ENCODE measurements at regions not wholly inside any gene's neighbourhood (a gene's known extent, or its start where the extent isn't known, plus 50 kb on each side); places are given as distances from the start of the nearest gene placed in this dataset.
"Not testable (repeated sequence)": the region's sequence is repeated elsewhere in the genome, so short reads cannot be mapped to it uniquely, and the experiment has no call there.

DNA sequence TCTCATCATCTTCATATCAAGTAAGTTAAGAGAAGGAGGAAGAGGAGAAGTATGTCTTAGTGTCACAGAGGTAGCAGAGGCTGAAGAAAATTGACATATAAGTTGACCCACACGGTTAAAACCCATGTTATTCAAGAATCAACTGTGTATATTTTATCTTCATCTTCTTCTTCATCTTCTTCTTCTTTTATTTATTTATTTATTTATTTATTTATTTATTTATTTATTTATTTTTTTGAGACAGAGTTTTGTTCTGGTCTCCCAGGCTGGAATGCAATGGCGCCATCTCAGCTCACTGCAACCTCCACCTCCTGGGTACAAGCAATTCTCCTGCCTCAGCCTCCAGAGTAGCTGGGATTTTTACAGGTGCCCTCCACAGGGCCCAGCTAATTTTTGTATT lies 1242.3 kb upstream of the RAG2 start:
- H3K27ac ChIP-seq (ENCODE audit: low read depth, low read length); H3K9ac ChIP-seq (ENCODE audit: low read length): not testable (repeated sequence)

DNA sequence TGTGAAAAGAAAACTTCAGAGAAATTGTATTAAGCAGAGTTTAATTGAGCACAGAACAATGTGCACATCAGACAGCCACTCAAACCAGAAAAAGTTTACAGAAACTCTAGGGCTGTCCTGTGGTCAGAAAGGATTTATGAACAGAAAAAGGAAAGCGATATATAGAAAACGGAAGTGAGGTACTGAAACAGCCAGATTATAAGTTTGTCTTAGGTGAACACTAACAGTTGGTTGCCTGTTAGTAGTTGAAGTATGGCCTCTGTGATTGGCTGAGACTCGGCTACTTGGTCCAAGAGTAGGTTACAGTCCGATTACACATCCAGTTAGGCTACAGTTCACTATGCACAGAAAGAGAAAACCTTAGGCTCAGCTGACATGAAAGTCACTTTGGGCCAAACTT lies 1232.5 kb upstream of the RAG2 start:
- Histone ChIP-seq H3K4me1 (ENCODE audit: control insufficient read depth, insufficient read depth, low read length) (no peaks in the 10 kb centered on the region), H3K36me3 (ENCODE audit: control insufficient read depth, insufficient read depth, low read length) (no peaks in the 10 kb centered on the region), H3K27ac (ENCODE audit: low read depth, low read length) (no peak overlapping the region), H3K9ac (ENCODE audit: low read length) (no peak overlapping the region), H3K27me3 (ENCODE audit: control insufficient read depth, insufficient read depth, low read length) (no peaks in the 10 kb centered on the region), H3K4me3 (ENCODE audit: low read length) (no peak overlapping the region)

More for the DNA sequence above, 1242.3 kb upstream of the RAG2 start:
- not testable (repeated sequence) for H3K27me3 ChIP-seq (ENCODE audit: control insufficient read depth, insufficient read depth, low read length); H3K4me1 ChIP-seq (ENCODE audit: control insufficient read depth, insufficient read depth, low read length); H3K4me3 ChIP-seq (ENCODE audit: low read length); H3K36me3 ChIP-seq (ENCODE audit: control insufficient read depth, insufficient read depth, low read length)

DNA sequence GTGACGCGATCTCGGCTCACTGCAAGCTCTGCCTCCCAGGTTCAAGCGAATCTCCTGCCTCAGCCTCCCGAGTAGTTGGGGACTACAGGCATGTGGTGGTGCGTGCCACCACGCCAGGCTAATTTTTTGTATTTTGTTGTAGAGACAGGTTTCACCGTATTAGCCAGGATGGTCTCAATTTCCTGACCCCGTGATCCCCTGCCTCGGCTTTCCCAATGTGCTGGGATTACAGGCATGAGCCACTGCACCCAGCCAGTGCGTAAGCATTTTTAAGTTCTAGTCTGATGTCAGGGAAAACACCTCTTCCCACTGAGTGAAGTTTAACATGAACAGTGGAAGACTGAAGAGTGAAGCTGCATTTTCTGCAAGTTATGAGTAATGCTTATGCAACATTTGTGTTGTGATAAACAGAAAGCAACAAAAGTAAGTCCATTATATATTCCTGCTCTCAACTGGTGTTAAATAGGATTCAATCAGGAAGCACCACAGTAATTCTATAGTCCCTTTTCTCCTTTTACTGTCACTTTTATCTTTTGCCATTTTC lies 1219.8 kb upstream of the RAG2 start:
- Histone ChIP-seq H3K9ac (ENCODE audit: low read length) (no peak overlapping the region), H3K36me3 (ENCODE audit: control insufficient read depth, insufficient read depth, low read length) (no peaks in the 10 kb centered on the region), H3K27ac (ENCODE audit: low read depth, low read length) (no peak overlapping the region), H3K27me3 (ENCODE audit: control insufficient read depth, insufficient read depth, low read length) (no peaks in the 10 kb centered on the region), H3K4me1 (ENCODE audit: control insufficient read depth, insufficient read depth, low read length) (no peaks in the 10 kb centered on the region), H3K4me3 (ENCODE audit: low read length) (no peak overlapping the region)

DNA sequence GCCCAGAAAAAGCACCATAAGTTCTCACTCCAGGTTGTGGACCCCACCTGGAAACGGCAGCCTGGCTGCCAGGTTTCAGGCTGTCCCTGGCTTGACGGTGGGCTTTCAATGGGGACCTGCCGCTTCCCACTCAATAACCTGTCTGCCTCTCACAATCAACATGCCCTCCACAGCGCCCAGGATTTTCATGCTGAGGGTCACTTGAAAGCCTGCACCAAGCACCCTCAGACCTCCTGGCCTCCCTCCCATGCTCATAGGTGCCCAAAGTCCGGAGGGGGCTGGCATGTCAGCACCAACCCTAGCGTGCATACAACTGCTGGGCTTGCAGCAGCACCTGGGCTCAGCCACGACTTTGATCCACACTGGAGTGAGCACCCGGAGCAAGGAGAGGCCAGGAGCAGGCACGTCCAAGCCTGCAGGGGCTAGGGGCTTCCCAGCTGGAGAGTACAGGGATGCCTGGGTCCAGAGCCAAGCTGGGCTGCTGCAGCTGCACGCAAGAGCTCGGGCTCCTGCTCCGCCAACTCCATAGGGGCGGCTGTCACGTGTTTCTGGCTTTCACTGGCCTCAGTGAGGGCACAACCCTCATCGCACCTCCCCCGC lies 1214.3 kb upstream of the RAG2 start:
- Histone ChIP-seq H3K36me3 (ENCODE audit: control insufficient read depth, insufficient read depth, low read length) (no peaks in the 10 kb centered on the region), H3K27ac (ENCODE audit: low read depth, low read length) (no peak overlapping the region), H3K9ac (ENCODE audit: low read length) (no peak overlapping the region), H3K4me3 (ENCODE audit: low read length) (no peak overlapping the region), H3K27me3 (ENCODE audit: control insufficient read depth, insufficient read depth, low read length) (no peaks in the 10 kb centered on the region), H3K4me1 (ENCODE audit: control insufficient read depth, insufficient read depth, low read length) (no peaks in the 10 kb centered on the region)

DNA sequence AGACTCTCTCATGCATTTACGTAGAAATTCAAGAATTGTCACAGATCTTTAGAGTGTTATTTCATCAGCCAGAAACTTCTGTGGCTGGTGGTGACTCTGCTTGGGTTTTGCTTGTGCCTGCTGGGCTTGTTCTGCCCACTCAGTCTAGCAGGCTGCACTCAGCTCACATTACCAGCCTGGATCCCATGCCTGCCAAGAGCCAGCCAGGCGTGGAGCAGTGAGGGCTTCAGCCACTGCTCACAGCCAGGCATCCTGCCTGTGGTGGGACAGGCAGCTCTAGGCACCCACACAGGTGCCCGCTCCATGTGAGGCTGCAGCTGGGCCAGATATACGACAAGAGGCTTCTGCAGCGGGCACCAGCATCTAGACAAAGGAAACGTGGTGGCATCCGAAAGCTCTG lies 1213.3 kb upstream of the RAG2 start:
- Histone ChIP-seq H3K27me3 (ENCODE audit: control insufficient read depth, insufficient read depth, low read length) (no peaks in the 10 kb centered on the region), H3K36me3 (ENCODE audit: control insufficient read depth, insufficient read depth, low read length) (no peaks in the 10 kb centered on the region), H3K4me3 (ENCODE audit: low read length) (no peak overlapping the region), H3K9ac (ENCODE audit: low read length) (no peak overlapping the region), H3K4me1 (ENCODE audit: control insufficient read depth, insufficient read depth, low read length) (no peaks in the 10 kb centered on the region), H3K27ac (ENCODE audit: low read depth, low read length) (no peak overlapping the region)

DNA sequence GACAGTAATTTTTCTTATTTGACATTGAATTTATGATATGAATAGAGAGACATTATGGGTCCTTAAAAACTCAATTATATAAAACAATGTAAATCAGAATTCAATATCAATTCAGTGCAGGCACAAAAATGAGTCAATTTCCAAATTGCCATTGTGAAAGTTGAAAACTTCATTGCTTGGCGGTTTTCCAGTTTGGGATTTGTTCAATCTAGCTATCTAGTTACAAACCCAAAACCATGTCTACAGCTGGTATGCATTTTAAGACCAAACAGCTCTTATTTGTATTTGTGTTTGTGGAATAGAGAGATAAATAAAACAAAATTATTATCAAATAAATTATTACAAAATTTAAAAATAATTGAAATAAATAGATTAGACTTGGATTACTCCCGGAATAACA lies 1206.6 kb upstream of the RAG2 start:
- Histone ChIP-seq H3K4me3 (ENCODE audit: low read length) (no peak overlapping the region), H3K9ac (ENCODE audit: low read length) (no peak overlapping the region), H3K36me3 (ENCODE audit: control insufficient read depth, insufficient read depth, low read length) (no peaks in the 10 kb centered on the region), H3K27ac (ENCODE audit: low read depth, low read length) (no peak overlapping the region), H3K27me3 (ENCODE audit: control insufficient read depth, insufficient read depth, low read length) (no peaks in the 10 kb centered on the region), H3K4me1 (ENCODE audit: control insufficient read depth, insufficient read depth, low read length) (no peaks in the 10 kb centered on the region)

DNA sequence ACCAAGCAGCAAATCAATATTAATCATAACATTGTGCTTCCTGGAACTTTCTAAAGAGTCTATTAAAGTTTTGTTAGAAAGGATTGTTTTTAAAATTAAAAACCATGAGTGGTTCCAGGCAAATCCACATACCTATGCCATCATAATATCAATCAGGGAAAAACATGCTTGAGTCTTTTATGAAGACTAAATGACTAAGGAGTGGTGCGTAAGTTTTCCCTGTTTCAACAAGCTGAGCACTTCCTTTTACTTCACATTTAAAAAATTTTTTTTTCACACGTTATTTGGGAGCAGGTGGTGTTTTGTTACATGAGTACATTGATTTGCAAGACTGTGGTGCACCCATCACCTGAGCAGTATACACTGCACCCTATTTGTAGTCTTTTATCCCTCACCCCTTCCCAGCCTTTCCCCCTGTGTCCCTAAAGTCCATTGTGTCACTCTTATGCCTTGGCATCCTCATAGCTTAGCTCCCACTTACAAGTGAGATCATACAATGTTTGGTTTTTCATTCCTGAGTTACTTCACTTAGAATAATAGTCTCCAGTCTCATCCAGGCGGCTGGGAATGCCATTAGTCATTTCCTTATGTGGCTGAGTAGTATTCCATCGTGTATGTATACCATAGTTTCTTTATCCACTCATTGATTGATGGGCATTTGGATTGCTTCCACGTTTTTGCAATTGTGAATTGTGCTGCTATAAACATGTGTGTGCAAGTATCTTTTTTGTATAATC lies 1190.3 kb upstream of the RAG2 start:
- Histone ChIP-seq H3K4me3 (ENCODE audit: low read length) (no peak overlapping the region), H3K27ac (ENCODE audit: low read depth, low read length) (no peak overlapping the region), H3K27me3 (ENCODE audit: control insufficient read depth, insufficient read depth, low read length) (no peaks in the 10 kb centered on the region), H3K4me1 (ENCODE audit: control insufficient read depth, insufficient read depth, low read length) (no peaks in the 10 kb centered on the region), H3K9ac (ENCODE audit: low read length) (no peak overlapping the region), H3K36me3 (ENCODE audit: control insufficient read depth, insufficient read depth, low read length) (no peaks in the 10 kb centered on the region)

DNA sequence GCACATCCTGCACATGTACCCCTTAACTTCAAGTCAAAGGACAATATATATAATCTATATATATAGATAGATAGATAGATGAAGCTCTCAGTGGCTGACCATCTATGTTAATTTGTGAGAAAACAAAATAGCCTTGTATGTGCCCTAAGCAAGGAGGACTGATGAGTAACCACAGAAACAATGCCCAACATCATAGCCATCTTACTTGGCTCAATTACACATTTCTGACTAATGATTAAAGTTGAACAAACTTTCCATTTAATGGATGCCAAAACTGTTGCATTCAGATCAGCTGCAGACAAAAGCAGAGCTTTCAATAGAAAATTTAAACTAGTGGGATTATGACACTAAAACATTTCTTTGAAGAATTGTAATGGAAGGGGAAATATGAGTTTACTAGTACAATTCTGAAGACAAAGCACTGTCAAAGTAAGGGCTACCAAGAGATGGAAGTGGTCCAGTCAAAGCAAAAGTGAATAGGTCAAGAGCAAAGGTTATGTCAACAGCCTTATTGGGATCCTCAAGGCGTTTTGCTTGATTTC lies 1188.2 kb upstream of the RAG2 start:
- Histone ChIP-seq H3K4me3 (ENCODE audit: low read length) (no peak overlapping the region), H3K27ac (ENCODE audit: low read depth, low read length) (no peak overlapping the region), H3K36me3 (ENCODE audit: control insufficient read depth, insufficient read depth, low read length) (no peaks in the 10 kb centered on the region), H3K4me1 (ENCODE audit: control insufficient read depth, insufficient read depth, low read length) (no peaks in the 10 kb centered on the region), H3K27me3 (ENCODE audit: control insufficient read depth, insufficient read depth, low read length) (no peaks in the 10 kb centered on the region), H3K9ac (ENCODE audit: low read length) (no peak overlapping the region)

DNA sequence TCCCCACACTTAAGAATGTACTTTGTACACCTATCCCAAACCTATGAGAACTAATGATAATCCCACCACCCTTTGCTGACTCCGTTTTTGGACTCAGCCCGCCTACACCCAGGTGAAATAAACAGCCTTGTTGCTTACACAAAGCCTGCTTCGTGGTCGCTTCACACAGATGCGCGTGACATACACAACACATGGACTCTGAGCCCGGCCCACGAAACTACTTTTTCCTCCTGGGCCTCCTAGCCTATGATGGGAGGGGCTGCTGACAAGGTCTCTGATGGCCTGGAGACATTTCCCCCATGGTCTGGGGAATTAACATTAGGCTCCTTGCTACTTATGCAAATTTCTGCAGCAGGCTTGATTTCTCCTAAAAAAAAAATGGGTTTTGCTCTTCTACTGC lies 1176.4 kb upstream of the RAG2 start:
- no peaks in the 10 kb centered on the region for H3K27me3 ChIP-seq (ENCODE audit: control insufficient read depth, insufficient read depth, low read length)
- H3K27ac ChIP-seq (ENCODE audit: low read depth, low read length): no peak overlapping the region
- no peaks in the 10 kb centered on the region for H3K4me1 ChIP-seq (ENCODE audit: control insufficient read depth, insufficient read depth, low read length)
- H3K4me3 ChIP-seq (ENCODE audit: low read length): no peak overlapping the region
- H3K36me3 ChIP-seq (ENCODE audit: control insufficient read depth, insufficient read depth, low read length): no peaks in the 10 kb centered on the region
- no peak overlapping the region for H3K9ac ChIP-seq (ENCODE audit: low read length)

DNA sequence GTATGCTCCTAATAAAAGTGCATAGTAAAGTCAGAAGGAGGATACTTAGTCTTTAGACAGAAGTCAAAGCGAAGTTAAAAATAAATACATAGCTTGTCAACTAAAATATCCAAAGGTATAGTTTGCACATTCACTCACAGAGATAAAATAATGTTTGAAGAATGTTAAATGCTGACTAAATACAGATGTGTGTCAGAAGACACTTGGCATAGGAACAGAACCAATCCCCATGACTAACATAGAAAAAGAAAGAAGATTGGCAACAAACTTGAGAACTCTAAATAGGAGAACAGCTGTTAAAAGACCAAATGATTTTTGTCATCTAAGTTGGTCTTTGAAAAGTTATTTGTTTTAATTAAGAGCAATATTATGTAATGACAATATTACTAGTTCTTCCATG lies 1172.1 kb upstream of the RAG2 start:
- H3K4me1 ChIP-seq (ENCODE audit: control insufficient read depth, insufficient read depth, low read length): no peaks in the 10 kb centered on the region
- H3K4me3 ChIP-seq (ENCODE audit: low read length): no peak overlapping the region
- H3K36me3 ChIP-seq (ENCODE audit: control insufficient read depth, insufficient read depth, low read length): no peaks in the 10 kb centered on the region
- H3K27me3 ChIP-seq (ENCODE audit: control insufficient read depth, insufficient read depth, low read length): no peaks in the 10 kb centered on the region
- H3K9ac ChIP-seq (ENCODE audit: low read length): no peak overlapping the region
- H3K27ac ChIP-seq (ENCODE audit: low read depth, low read length): no peak overlapping the region

DNA sequence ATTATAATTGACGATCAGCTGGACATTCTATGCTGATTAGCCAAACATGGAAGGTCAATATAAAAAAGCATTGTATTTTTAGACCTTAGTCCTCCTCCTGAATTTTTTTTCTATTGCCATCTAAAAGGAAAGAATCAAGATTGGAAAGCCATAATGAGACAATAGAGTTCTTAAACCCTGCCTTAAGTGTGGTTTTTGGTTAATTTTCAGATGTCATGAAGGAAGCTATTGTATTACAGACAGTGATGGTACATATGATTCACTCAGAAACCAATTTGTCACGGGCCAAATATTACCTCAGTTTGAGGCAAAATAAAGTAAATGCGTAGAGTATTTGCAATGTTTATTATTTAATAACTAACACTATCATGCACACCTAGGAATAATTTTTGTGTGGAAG lies 1164.0 kb upstream of the RAG2 start:
- no peak overlapping the region for H3K9ac ChIP-seq (ENCODE audit: low read length)
- H3K4me3 ChIP-seq (ENCODE audit: low read length): no peak overlapping the region
- no peak overlapping the region for H3K27ac ChIP-seq (ENCODE audit: low read depth, low read length)
- no peaks in the 10 kb centered on the region for H3K27me3 ChIP-seq (ENCODE audit: control insufficient read depth, insufficient read depth, low read length)
- H3K4me1 ChIP-seq (ENCODE audit: control insufficient read depth, insufficient read depth, low read length): no peaks in the 10 kb centered on the region
- H3K36me3 ChIP-seq (ENCODE audit: control insufficient read depth, insufficient read depth, low read length): no peaks in the 10 kb centered on the region

DNA sequence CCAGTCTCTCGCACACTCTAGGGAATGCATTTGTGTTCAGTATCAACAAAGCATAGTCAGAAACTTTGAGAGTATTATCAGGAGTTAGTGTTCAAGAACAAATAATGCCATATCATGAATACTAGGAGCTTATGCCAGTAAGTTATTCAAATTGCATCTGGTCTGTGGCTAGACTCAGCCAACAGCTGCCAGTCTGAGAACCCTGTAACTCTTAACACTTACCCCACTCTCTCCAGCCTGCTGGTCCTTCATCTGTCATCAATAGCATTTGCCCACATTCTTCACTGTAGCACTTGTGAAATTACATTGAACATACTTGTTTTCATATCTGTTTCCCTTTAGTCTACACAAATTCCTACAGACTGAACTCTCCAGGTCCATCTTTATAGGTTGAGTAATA lies 1157.5 kb upstream of the RAG2 start:
- no peaks in the 10 kb centered on the region for H3K4me1 ChIP-seq (ENCODE audit: control insufficient read depth, insufficient read depth, low read length)
- H3K36me3 ChIP-seq (ENCODE audit: control insufficient read depth, insufficient read depth, low read length): no peaks in the 10 kb centered on the region
- no peak overlapping the region for H3K9ac ChIP-seq (ENCODE audit: low read length)
- H3K27ac ChIP-seq (ENCODE audit: low read depth, low read length): no peak overlapping the region
- H3K4me3 ChIP-seq (ENCODE audit: low read length): no peak overlapping the region
- no peaks in the 10 kb centered on the region for H3K27me3 ChIP-seq (ENCODE audit: control insufficient read depth, insufficient read depth, low read length)

DNA sequence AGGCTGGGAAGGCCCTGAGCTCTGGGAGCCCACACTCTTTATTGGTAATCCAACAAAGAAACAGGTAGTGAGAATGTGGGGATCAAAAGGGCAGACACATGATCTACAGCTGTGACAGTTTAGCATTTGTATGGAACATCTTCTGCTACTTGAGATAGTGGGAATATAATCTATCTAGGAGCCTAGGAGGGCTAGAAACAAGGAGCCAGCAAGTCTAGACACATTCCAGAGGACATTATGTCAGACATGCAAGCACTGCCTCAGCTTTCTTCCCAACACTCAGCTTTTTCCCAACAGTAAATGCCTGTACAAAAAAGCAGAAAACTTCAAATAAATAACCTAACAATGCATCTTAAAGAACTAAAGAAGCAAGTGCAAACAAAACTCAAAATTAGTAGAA lies 1150.6 kb upstream of the RAG2 start:
- no peaks in the 10 kb centered on the region for H3K27me3 ChIP-seq (ENCODE audit: control insufficient read depth, insufficient read depth, low read length)

More for the DNA sequence above, 1150.6 kb upstream of the RAG2 start:
- H3K27ac ChIP-seq (ENCODE audit: low read depth, low read length): no peak overlapping the region
- H3K4me3 ChIP-seq (ENCODE audit: low read length): no peak overlapping the region
- H3K4me1 ChIP-seq (ENCODE audit: control insufficient read depth, insufficient read depth, low read length): no peaks in the 10 kb centered on the region
- no peak overlapping the region for H3K9ac ChIP-seq (ENCODE audit: low read length)
- no peaks in the 10 kb centered on the region for H3K36me3 ChIP-seq (ENCODE audit: control insufficient read depth, insufficient read depth, low read length)
